GM12891 (cell line): ENCODE measurements at regions not wholly inside any gene's neighbourhood (a gene's known extent, or its start where the extent isn't known, plus 50 kb on each side); places are given as distances from the start of the nearest gene placed in this dataset.
A peak's percentile ranks its signal among the peaks of the same experiment; 100 is the strongest.
"Not testable (repeated sequence)": the region's sequence is repeated elsewhere in the genome, so short reads cannot be mapped to it uniquely, and the experiment has no call there.

Experiments used
- DNase-seq: peaks from one replicate; pipeline ENCODE4 v3.0.0; 2011; ENCODE audit warnings: low spot score; ENCODE audit not compliant: insufficient read length
- FAIRE-seq: peaks from 2 replicates; lab custom pipeline; 2011; peaks lifted over from hg19 to GRCh38; lab: Jason Lieb, UNC
- PAX5 ChIP-seq: IDR thresholded peaks from 2 replicates; pipeline ENCODE4 v1.6.1; 2011; ENCODE audit warnings: low read length, moderate library complexity, mild to moderate bottlenecking; ENCODE audit not compliant: insufficient read depth, severe bottlenecking
- POLR2A ChIP-seq: IDR thresholded peaks from 2 replicates; pipeline ENCODE4 v1.6.1; 2011; ENCODE audit warnings: low read depth, low read length, control low read depth
- POLR2AphosphoS5 ChIP-seq: IDR thresholded peaks from 2 replicates; pipeline ENCODE4 v1.6.1; 2011; ENCODE audit warnings: low read depth, low read length, control low read depth
- POU2F2 ChIP-seq: IDR thresholded peaks from 2 replicates; pipeline ENCODE4 v1.6.1; 2011; ENCODE audit warnings: low read depth, mild to moderate bottlenecking, control low read depth, low read length, moderate library complexity
- SPI1 ChIP-seq: IDR thresholded peaks from 2 replicates; pipeline ENCODE4 v1.6.1; 2011; ENCODE audit warnings: low read depth, low read length, control low read depth
- TAF1 ChIP-seq: IDR thresholded peaks from 2 replicates; pipeline ENCODE4 v1.6.1; 2011; ENCODE audit warnings: low read depth, low read length, control low read depth

- no peak for TF ChIP-seq POU2F2
- TF ChIP-seq POLR2A, result no peak
- TF ChIP-seq PAX5, result no peak
- TF ChIP-seq POLR2AphosphoS5, result no peak
- no peak for TF ChIP-seq SPI1
- TF ChIP-seq TAF1, result no peak
- no peak for DNase-seq
- FAIRE-seq, result no peak
Observed at GRCh38 chr12:38507839-38508238, 191.3 kb downstream of the ALG10B start.

GRCh38 chr12:38508246-38508645, 191.7 kb downstream of the ALG10B start:
- DNase-seq (no peak), FAIRE-seq (no peak)
- no peak for TF ChIP-seq POLR2AphosphoS5

GRCh38 chr12:38515912-38516311, 199.3 kb downstream of the ALG10B start:
- TF ChIP-seq PAX5, result no peak
- FAIRE-seq (no peak), DNase-seq (no peak)

- TF ChIP-seq POLR2A, result no peak
- FAIRE-seq (no peak), DNase-seq (no peak)
Observed at GRCh38 chr12:38516418-38516817, 199.8 kb downstream of the ALG10B start.

- DNase-seq (no peak), FAIRE-seq (no peak)
- no peak for TF ChIP-seq PAX5
- no peak for TF ChIP-seq SPI1
- TF ChIP-seq POLR2AphosphoS5, result no peak
- TF ChIP-seq POLR2A, result no peak
- no peak for TF ChIP-seq TAF1
- TF ChIP-seq POU2F2, result no peak
Observed at GRCh38 chr12:38523920-38524319, 207.3 kb downstream of the ALG10B start.

GRCh38 chr12:38527631-38528030, 211.1 kb downstream of the ALG10B start:
- FAIRE-seq (no peak), DNase-seq (no peak)
- TF ChIP-seq SPI1 (no peak), TAF1 (no peak), POLR2A (no peak), POU2F2 (no peak), POLR2AphosphoS5 (no peak), PAX5 (no peak)

- TF ChIP-seq POLR2A (no peak), PAX5 (no peak), TAF1 (no peak), SPI1 (no peak), POLR2AphosphoS5 (no peak), POU2F2 (no peak)
- FAIRE-seq, result no peak
- DNase-seq, result no peak
Observed at GRCh38 chr12:38528527-38528926, 212.0 kb downstream of the ALG10B start.

- not testable (repeated sequence) for DNase-seq, FAIRE-seq
Observed at GRCh38 chr12:38529281-38529680, 212.7 kb downstream of the ALG10B start.

- peak; percentile 77 for TF ChIP-seq SPI1
- TF ChIP-seq TAF1, result no peak
- no peak for DNase-seq
- FAIRE-seq, result no peak
Observed at GRCh38 chr12:38538319-38538718, 221.7 kb downstream of the ALG10B start.

GRCh38 chr12:38540156-38540555, 223.6 kb downstream of the ALG10B start:
- FAIRE-seq (no peak), DNase-seq (no peak)
- TF ChIP-seq PAX5, result no peak

- DNase-seq, result no peak
- no peak for TF ChIP-seq POLR2AphosphoS5
- no peak for TF ChIP-seq POLR2A
- TF ChIP-seq POU2F2, result no peak
- no peak for TF ChIP-seq SPI1
- no peak for TF ChIP-seq PAX5
- no peak for TF ChIP-seq TAF1
- FAIRE-seq, result no peak
Observed at GRCh38 chr12:38541849-38542248, 225.3 kb downstream of the ALG10B start.

GRCh38 chr12:38543151-38543550, 226.6 kb downstream of the ALG10B start:
- TF ChIP-seq SPI1, result no peak
- TF ChIP-seq POU2F2, result no peak
- TF ChIP-seq PAX5, result no peak
- no peak for TF ChIP-seq POLR2AphosphoS5
- no peak for TF ChIP-seq POLR2A
- TF ChIP-seq TAF1, result no peak
- no peak for DNase-seq
- FAIRE-seq, result no peak
